Breast epithelium (tissue), 4 donors: ENCODE measurements at regions not wholly inside any gene's neighbourhood (a gene's known extent, or its start where the extent isn't known, plus 50 kb on each side); places are given as distances from the start of the nearest gene placed in this dataset.

ENCODE experiments used
- DNase-seq, 2 donors: peaks; one replicate each; pipeline ENCODE4 v3.0.0-alpha.2; 2019; ENCODE audit warnings: low spot score in 2 of 2
- H3K27ac ChIP-seq, 2 donors: fragments of 200-600 bp; sonication (generic) in 1 of 2; one replicate each; pipeline ENCODE4 v1.5.1; 2016 to 2019; ENCODE audit warnings: mild to moderate bottlenecking in 1 of 2
- H3K27me3 ChIP-seq, 2 donors: fragments of 200-600 bp; sonication (generic) in 1 of 2; one replicate each; pipeline versions ENCODE4 v1.5.1 to v1.6.0; 2017 to 2019; ENCODE audit warnings: control low read depth in 1 of 2, mild to moderate bottlenecking in 1 of 2
- H3K36me3 ChIP-seq: fragments of 200-600 bp; one replicate; pipeline ENCODE4 v1.5.1; 2019
- H3K4me1 ChIP-seq, 2 donors: fragments of 200-600 bp; sonication (generic); one replicate each; pipeline ENCODE4 v1.5.1; 2016 to 2019; ENCODE audit warnings: control low read depth in 1 of 2
- H3K4me3 ChIP-seq, 3 donors: fragments of 200-600 bp; sonication (generic); 1 replicate in 2 of 3; 2 replicates in 1 of 3; pipeline ENCODE4 v1.5.1; 2016 to 2019; ENCODE audit warnings: mild to moderate bottlenecking in 3 of 3, moderate library complexity in 2 of 3
- H3K9me3 ChIP-seq, 2 donors: fragments of 200-600 bp; sonication (generic) in 1 of 2; one replicate each; pipeline ENCODE4 v1.5.1; 2016 to 2019; ENCODE audit warnings: control low read depth in 1 of 2
- CTCF ChIP-seq, 3 donors: fragments of 450-650 bp; IDR thresholded peaks; one replicate each; pipeline ENCODE4 v1.5.1; 2016 to 2017; ENCODE audit warnings: antibody characterized with exemption in 3 of 3, mild to moderate bottlenecking in 3 of 3, moderate library complexity in 3 of 3
- POLR2A ChIP-seq: fragments of 450-650 bp; IDR thresholded peaks from one replicate; pipeline ENCODE4 v1.6.1; 2016; ENCODE audit warnings: antibody characterized with exemption, mild to moderate bottlenecking, moderate library complexity
- POLR2AphosphoS5 ChIP-seq, 3 donors: sonication (generic); formaldehyde crosslinking; IDR thresholded peaks; one replicate each; pipeline ENCODE4 v1.6.1; 2017; ENCODE audit warnings: antibody characterized with exemption in 3 of 3
- intact Hi-C: fragments of 100-400 bp; cut with DNase I; formaldehyde crosslinking; loops from one replicate; pipeline ENCODE4 v1.15.1; 2023; ENCODE audit warnings: low total_unique reads

GRCh38 chr1:58971629-58972140 is 187.8 kb upstream of the JUN start:
- H3K9me3 ChIP-seq = no peaks in the 10 kb centered on the region
- TF ChIP-seq CTCF (IDR thresholded peaks at IDR 0.05) (no peak), POLR2A (no peak), POLR2AphosphoS5 (IDR thresholded peaks at IDR 0.05) (no peak)
- H3K27me3 ChIP-seq = no peaks in the 10 kb centered on the region
- H3K4me1 ChIP-seq = no peaks in the 10 kb centered on the region
- H3K27ac ChIP-seq = no peak overlapping the region
- no peaks in the 10 kb centered on the region for H3K36me3 ChIP-seq
- DNase-seq = no peak
- H3K4me3 ChIP-seq = no peak overlapping the region
- intact Hi-C loops = no loop called here

GRCh38 chr1:58975888-58976287 is 192.0 kb upstream of the JUN start:
- Histone ChIP-seq H3K9me3 (no peaks in the 10 kb centered on the region), H3K27ac (no peak overlapping the region), H3K27me3 (no peaks in the 10 kb centered on the region), H3K4me3 (no peak overlapping the region), H3K36me3 (no peaks in the 10 kb centered on the region), H3K4me1 (no peaks in the 10 kb centered on the region)
- DNase-seq = no peak
- no peak for TF ChIP-seq CTCF (IDR thresholded peaks at IDR 0.05)
- no peak for TF ChIP-seq POLR2AphosphoS5 (IDR thresholded peaks at IDR 0.05)
- TF ChIP-seq POLR2A = no peak
- intact Hi-C loops = no loop called here

GRCh38 chr1:58976294-58976693 is 192.4 kb upstream of the JUN start:
- no peaks in the 10 kb centered on the region for H3K4me1 ChIP-seq
- TF ChIP-seq POLR2AphosphoS5 (IDR thresholded peaks at IDR 0.05) (no peak), POLR2A (no peak), CTCF (IDR thresholded peaks at IDR 0.05) (no peak)
- no peak for DNase-seq
- H3K9me3 ChIP-seq = no peaks in the 10 kb centered on the region
- no peaks in the 10 kb centered on the region for H3K27me3 ChIP-seq
- intact Hi-C loops = no loop called here
- no peak overlapping the region for H3K4me3 ChIP-seq
- H3K27ac ChIP-seq = no peak overlapping the region
- no peaks in the 10 kb centered on the region for H3K36me3 ChIP-seq

- TF ChIP-seq CTCF (IDR thresholded peaks at IDR 0.05) (no peak), POLR2AphosphoS5 (IDR thresholded peaks at IDR 0.05) (no peak), POLR2A (no peak)
- Histone ChIP-seq H3K4me1 (no peaks in the 10 kb centered on the region), H3K27me3 (no peaks in the 10 kb centered on the region), H3K4me3 (no peak overlapping the region), H3K9me3 (no peaks in the 10 kb centered on the region), H3K36me3 (no peaks in the 10 kb centered on the region), H3K27ac (no peak overlapping the region)
- no peak for DNase-seq
- intact Hi-C loops = no loop called here
Observed at GRCh38 chr1:58977598-58977997, 193.8 kb upstream of the JUN start.

GRCh38 chr1:58978096-58978495 is 194.2 kb upstream of the JUN start:
- intact Hi-C loops = no loop called here
- Histone ChIP-seq H3K27ac (no peak overlapping the region), H3K9me3 (no peaks in the 10 kb centered on the region), H3K36me3 (no peaks in the 10 kb centered on the region), H3K4me3 (no peak overlapping the region), H3K27me3 (no peaks in the 10 kb centered on the region), H3K4me1 (no peaks in the 10 kb centered on the region)
- TF ChIP-seq POLR2A (no peak), POLR2AphosphoS5 (IDR thresholded peaks at IDR 0.05) (no peak), CTCF (IDR thresholded peaks at IDR 0.05) (no peak)
- no peak for DNase-seq
